ENCODE measurements at regions not wholly inside any gene's neighbourhood (a gene's known extent, or its start where the extent isn't known, plus 50 kb on each side); places are given as distances from the start of the nearest gene placed in this dataset.

DNA sequence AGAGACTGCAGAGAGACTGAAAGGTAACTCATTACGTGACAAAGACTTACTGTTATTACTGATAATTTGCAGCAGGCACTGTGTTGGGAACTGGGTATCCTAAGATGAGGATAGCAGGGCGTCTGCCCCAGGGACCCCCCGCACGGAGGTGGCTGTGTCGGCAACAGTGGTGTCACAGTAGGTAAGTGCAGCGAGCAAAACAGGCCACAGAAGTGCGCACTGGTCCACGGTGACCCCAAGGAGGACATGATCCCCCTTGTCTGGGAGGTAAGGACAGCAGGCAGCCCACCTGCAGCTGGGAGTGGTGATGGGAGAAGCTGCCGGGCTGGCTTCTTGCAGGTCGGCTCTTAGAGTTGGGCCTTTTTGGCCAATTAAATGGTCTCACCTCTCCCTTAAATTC, 82.9 kb downstream of the FAM43A start:
- TF ChIP-seq, protein P1, sequence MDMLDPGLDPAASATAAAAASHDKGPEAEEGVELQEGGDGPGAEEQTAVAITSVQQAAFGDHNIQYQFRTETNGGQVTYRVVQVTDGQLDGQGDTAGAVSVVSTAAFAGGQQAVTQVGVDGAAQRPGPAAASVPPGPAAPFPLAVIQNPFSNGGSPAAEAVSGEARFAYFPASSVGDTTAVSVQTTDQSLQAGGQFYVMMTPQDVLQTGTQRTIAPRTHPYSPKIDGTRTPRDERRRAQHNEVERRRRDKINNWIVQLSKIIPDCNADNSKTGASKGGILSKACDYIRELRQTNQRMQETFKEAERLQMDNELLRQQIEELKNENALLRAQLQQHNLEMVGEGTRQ (IDR thresholded peaks at IDR 0.05; ENCODE audit: borderline replicate concordance, low read depth, low read length): no peak
- TF ChIP-seq, protein P2, sequence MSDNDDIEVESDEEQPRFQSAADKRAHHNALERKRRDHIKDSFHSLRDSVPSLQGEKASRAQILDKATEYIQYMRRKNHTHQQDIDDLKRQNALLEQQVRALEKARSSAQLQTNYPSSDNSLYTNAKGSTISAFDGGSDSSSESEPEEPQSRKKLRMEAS (IDR thresholded peaks at IDR 0.05; ENCODE audit: low read depth): no peak
- TF ChIP-seq EZH2phosphoT487 (IDR thresholded peaks at IDR 0.05; ENCODE audit: borderline replicate concordance, low read depth): no peak
- TF ChIP-seq, protein P3, sequence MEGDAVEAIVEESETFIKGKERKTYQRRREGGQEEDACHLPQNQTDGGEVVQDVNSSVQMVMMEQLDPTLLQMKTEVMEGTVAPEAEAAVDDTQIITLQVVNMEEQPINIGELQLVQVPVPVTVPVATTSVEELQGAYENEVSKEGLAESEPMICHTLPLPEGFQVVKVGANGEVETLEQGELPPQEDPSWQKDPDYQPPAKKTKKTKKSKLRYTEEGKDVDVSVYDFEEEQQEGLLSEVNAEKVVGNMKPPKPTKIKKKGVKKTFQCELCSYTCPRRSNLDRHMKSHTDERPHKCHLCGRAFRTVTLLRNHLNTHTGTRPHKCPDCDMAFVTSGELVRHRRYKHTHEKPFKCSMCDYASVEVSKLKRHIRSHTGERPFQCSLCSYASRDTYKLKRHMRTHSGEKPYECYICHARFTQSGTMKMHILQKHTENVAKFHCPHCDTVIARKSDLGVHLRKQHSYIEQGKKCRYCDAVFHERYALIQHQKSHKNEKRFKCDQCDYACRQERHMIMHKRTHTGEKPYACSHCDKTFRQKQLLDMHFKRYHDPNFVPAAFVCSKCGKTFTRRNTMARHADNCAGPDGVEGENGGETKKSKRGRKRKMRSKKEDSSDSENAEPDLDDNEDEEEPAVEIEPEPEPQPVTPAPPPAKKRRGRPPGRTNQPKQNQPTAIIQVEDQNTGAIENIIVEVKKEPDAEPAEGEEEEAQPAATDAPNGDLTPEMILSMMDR (IDR thresholded peaks at IDR 0.05): no peak
- TF ChIP-seq FOSL2 (IDR thresholded peaks at IDR 0.05; ENCODE audit: borderline replicate concordance, low read depth): no peak
- TF ChIP-seq, protein P4, sequence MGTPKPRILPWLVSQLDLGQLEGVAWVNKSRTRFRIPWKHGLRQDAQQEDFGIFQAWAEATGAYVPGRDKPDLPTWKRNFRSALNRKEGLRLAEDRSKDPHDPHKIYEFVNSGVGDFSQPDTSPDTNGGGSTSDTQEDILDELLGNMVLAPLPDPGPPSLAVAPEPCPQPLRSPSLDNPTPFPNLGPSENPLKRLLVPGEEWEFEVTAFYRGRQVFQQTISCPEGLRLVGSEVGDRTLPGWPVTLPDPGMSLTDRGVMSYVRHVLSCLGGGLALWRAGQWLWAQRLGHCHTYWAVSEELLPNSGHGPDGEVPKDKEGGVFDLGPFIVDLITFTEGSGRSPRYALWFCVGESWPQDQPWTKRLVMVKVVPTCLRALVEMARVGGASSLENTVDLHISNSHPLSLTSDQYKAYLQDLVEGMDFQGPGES (IDR thresholded peaks at IDR 0.05; ENCODE audit: low read depth, low read length): no peak
- TF ChIP-seq CHD2 (IDR thresholded peaks at IDR 0.05; ENCODE audit: low read length, partially characterized antibody): no peak
- TF ChIP-seq POLR2AphosphoS5 (IDR thresholded peaks at IDR 0.05; ENCODE audit: low read depth, low read length): no peak
